Stomach (tissue), 8 donors: ENCODE measurements at regions not wholly inside any gene's neighbourhood (a gene's known extent, or its start where the extent isn't known, plus 50 kb on each side); places are given as distances from the start of the nearest gene placed in this dataset.

ENCODE experiments used
- DNase-seq, 2 donors: peaks; one replicate each; pipeline versions ENCODE4 v3.0.0 to v3.0.0-alpha.2; 2013 to 2019
- H3K27ac ChIP-seq, 5 donors: fragments of 200-600 bp in 4 of 5; sonication (generic) in 4 of 5; one replicate each; pipeline ENCODE4 v1.5.1; 2013 to 2019; ENCODE audit warnings: mild to moderate bottlenecking in 1 of 5, moderate library complexity in 1 of 5
- H3K27me3 ChIP-seq, 3 donors: fragments of 200-600 bp; sonication (generic); one replicate each; pipeline ENCODE4 v1.5.1; 2017 to 2019; ENCODE audit warnings: mixed run types in 1 of 3
- H3K36me3 ChIP-seq, 4 donors: fragments of 200-600 bp; sonication (generic); 1 replicate in 3 of 4; 2 replicates in 1 of 4; pipeline ENCODE4 v1.5.1; 2016 to 2019
- H3K4me1 ChIP-seq, 4 donors: fragments of 200-600 bp; sonication (generic); one replicate each; pipeline ENCODE4 v1.5.1; 2016 to 2019
- H3K4me3 ChIP-seq, 4 donors: fragments of 200-600 bp; sonication (generic) in 3 of 4; one replicate each; pipeline ENCODE4 v1.5.1; 2016 to 2019; ENCODE audit warnings: mild to moderate bottlenecking in 1 of 4
- H3K9me3 ChIP-seq, 4 donors: fragments of 200-600 bp; sonication (generic); one replicate each; pipeline ENCODE4 v1.5.1; 2016 to 2019
- CTCF ChIP-seq, 7 experiments: fragments of 450-650 bp in 4 of 7; fragments of 200-600 bp in 3 of 7; sonication (generic) in 3 of 7; IDR thresholded peaks; one replicate each; pipeline ENCODE4 v1.5.1; 2016 to 2019; ENCODE audit warnings: antibody characterized with exemption in 7 of 7, control low read depth in 2 of 7, mild to moderate bottlenecking in 1 of 7
- EP300 ChIP-seq: sonication (generic); formaldehyde crosslinking; IDR thresholded peaks from one replicate; pipeline ENCODE4 v1.6.1; 2017; ENCODE audit warnings: antibody characterized with exemption
- POLR2A ChIP-seq, 4 donors: fragments of 450-650 bp; IDR thresholded peaks; one replicate each; pipeline ENCODE4 v1.6.1; 2016; ENCODE audit warnings: antibody characterized with exemption in 4 of 4, control low read depth in 2 of 4, mild to moderate bottlenecking in 1 of 4, moderate library complexity in 1 of 4
- POLR2AphosphoS5 ChIP-seq, 3 donors: sonication (generic); formaldehyde crosslinking; IDR thresholded peaks; one replicate each; pipeline ENCODE4 v1.6.1; 2016; ENCODE audit warnings: antibody characterized with exemption in 3 of 3
- WGBS, 5 donors: extraction: QIAGEN DNeasy Blood & Tissue Kit in 3 of 5; methylation state at CpG; one replicate each; pipeline versions ENCODE4 v1.1.5 to v1.1.7; 2013 to 2018; 5-methylcytosine and 5-hydroxymethylcytosine counted together
- intact Hi-C: fragments of 100-400 bp; cut with DNase I; formaldehyde crosslinking; loops from one replicate; pipeline ENCODE4 v1.15.1; 2023; ENCODE audit warnings: low total_unique reads
- donor health status: healthy with polysubstance abuse.
- donor health status: Bipolar disorder and iron deficiency.
- donor health status: healthy.

GRCh38 chr2:36172824-36173223, 182.8 kb upstream of the CRIM1 start:
- intact Hi-C loops: no loop called here
- TF ChIP-seq EP300 (no peak), CTCF (IDR thresholded peaks at IDR 0.05) (no peak), POLR2AphosphoS5 (IDR thresholded peaks at IDR 0.05) (no peak), POLR2A (IDR thresholded peaks at IDR 0.05) (no peak)
- H3K9me3 ChIP-seq: no peaks in the 10 kb centered on the region
- H3K27me3 ChIP-seq: no peaks in the 10 kb centered on the region
- no peak overlapping the region for H3K27ac ChIP-seq
- no peak for DNase-seq
- no peak overlapping the region for H3K4me3 ChIP-seq
- WGBS, 5 donors: 63 to 75% (median 69%) methylated on average over 5 of the region's 5 CpGs
- H3K36me3 ChIP-seq: no peaks in the 10 kb centered on the region
- H3K4me1 ChIP-seq: no peaks in the 10 kb centered on the region

GRCh38 chr2:36170805-36171204, 184.8 kb upstream of the CRIM1 start:
- H3K36me3 ChIP-seq: no peaks in the 10 kb centered on the region
- TF ChIP-seq POLR2A (IDR thresholded peaks at IDR 0.05) (no peak), POLR2AphosphoS5 (IDR thresholded peaks at IDR 0.05) (no peak), EP300 (no peak), CTCF (IDR thresholded peaks at IDR 0.05) (no peak)
- 41 to 45% (median 45%) methylated on average over 2 of the region's 2 CpGs for WGBS, 5 donors
- no peaks in the 10 kb centered on the region for H3K27me3 ChIP-seq
- no peak overlapping the region for H3K4me3 ChIP-seq
- H3K4me1 ChIP-seq: peaks cover 0 to under 1% (median 0%) of the 10 kb centered on the region in 4 donors
- no peaks in the 10 kb centered on the region for H3K9me3 ChIP-seq
- no peak overlapping the region for H3K27ac ChIP-seq
- DNase-seq: no peak
- intact Hi-C loops: no loop called here

GRCh38 chr2:36169843-36170242, 185.7 kb upstream of the CRIM1 start:
- H3K4me3 ChIP-seq: no peak overlapping the region
- no peaks in the 10 kb centered on the region for H3K27me3 ChIP-seq
- H3K4me1 ChIP-seq: peaks cover 0 to 6% (median 0%) of the 10 kb centered on the region in 4 donors
- no peak for DNase-seq
- H3K9me3 ChIP-seq: no peaks in the 10 kb centered on the region
- H3K27ac ChIP-seq: no peak overlapping the region
- 56 to 74% (median 62%) methylated on average over 1 of the region's 1 CpG for WGBS, 5 donors
- no peaks in the 10 kb centered on the region for H3K36me3 ChIP-seq
- intact Hi-C loops: no loop called here
- TF ChIP-seq POLR2A (IDR thresholded peaks at IDR 0.05): no peak
- TF ChIP-seq POLR2AphosphoS5 (IDR thresholded peaks at IDR 0.05): no peak
- TF ChIP-seq CTCF (IDR thresholded peaks at IDR 0.05): no peak
- TF ChIP-seq EP300: no peak

GRCh38 chr2:36168115-36168514, 187.5 kb upstream of the CRIM1 start:
- Histone ChIP-seq H3K9me3 (no peaks in the 10 kb centered on the region), H3K36me3 (no peaks in the 10 kb centered on the region), H3K4me1 (peaks cover 0 to 11% (median 0%) of the 10 kb centered on the region in 4 donors), H3K27ac (no peak overlapping the region), H3K4me3 (no peak overlapping the region), H3K27me3 (no peaks in the 10 kb centered on the region)
- WGBS, 5 donors: 75 to 94% (median 83%) methylated on average over 2 of the region's 2 CpGs
- TF ChIP-seq POLR2AphosphoS5 (IDR thresholded peaks at IDR 0.05) (no peak), EP300 (no peak), POLR2A (IDR thresholded peaks at IDR 0.05) (no peak), CTCF (IDR thresholded peaks at IDR 0.05) (no peak)
- DNase-seq: no peak
- intact Hi-C loops: no loop called here
